Fibroblast of lung (primary cell): ENCODE measurements at regions not wholly inside any gene's neighbourhood (a gene's known extent, or its start where the extent isn't known, plus 50 kb on each side); places are given as distances from the start of the nearest gene placed in this dataset.

Source experiments
- DNase-seq, 2 donors: peaks; one replicate each; pipeline versions ENCODE4 v3.0.0 to v3.0.0-alpha.2; 2010; ENCODE audit warnings: low read depth in 2 of 2
- H2AFZ ChIP-seq: 2 replicates; pipeline ENCODE4 v1.5.1; 2012; ENCODE audit warnings: low read length, control low read depth, inconsistent platforms
- H3K27ac ChIP-seq: 2 replicates; pipeline ENCODE4 v1.5.1; 2011; ENCODE audit warnings: low read length, control low read depth; ENCODE audit not compliant: insufficient read depth
- H3K27me3 ChIP-seq: 2 replicates; pipeline ENCODE4 v1.5.1; 2011; ENCODE audit warnings: mild to moderate bottlenecking, low read length; ENCODE audit not compliant: control insufficient read depth, insufficient read depth
- H3K36me3 ChIP-seq: 2 replicates; pipeline ENCODE4 v1.5.1; 2011; ENCODE audit warnings: low read length; ENCODE audit not compliant: control insufficient read depth, insufficient read depth
- H3K4me1 ChIP-seq: 2 replicates; pipeline ENCODE4 v1.5.1; 2011; ENCODE audit warnings: low read length; ENCODE audit not compliant: control insufficient read depth, insufficient read depth; ENCODE audit errors: extremely low read depth
- H3K4me2 ChIP-seq: 2 replicates; pipeline ENCODE4 v1.5.1; 2011; ENCODE audit warnings: low read length, control low read depth; ENCODE audit not compliant: insufficient read depth; ENCODE audit errors: extremely low read depth
- H3K4me3 ChIP-seq, 4 experiments: fragments of 200-600 bp in 1 of 4; sonication (generic) in 1 of 4; replicated peaks in 1 of 4; 2 replicates each; pipeline ENCODE4 v1.5.1; 2011 to 2016; ENCODE audit warnings: low read length in 4 of 4, low read depth in 3 of 4, mild to moderate bottlenecking in 3 of 4, control low read depth in 2 of 4, inconsistent platforms in 1 of 4, mixed read lengths in 1 of 4; ENCODE audit not compliant: insufficient read depth in 1 of 4; ENCODE audit errors: control extremely low read depth in 1 of 4
- H3K79me2 ChIP-seq: 2 replicates; pipeline ENCODE4 v1.5.1; 2012; ENCODE audit warnings: mild to moderate bottlenecking, low read length, inconsistent platforms; ENCODE audit not compliant: control insufficient read depth, insufficient read depth
- H3K9ac ChIP-seq: 2 replicates; pipeline ENCODE4 v1.5.1; 2011; ENCODE audit warnings: mild to moderate bottlenecking, low read length, control low read depth; ENCODE audit not compliant: insufficient read depth
- H3K9me3 ChIP-seq: 2 replicates; pipeline ENCODE4 v1.5.1; 2012; ENCODE audit warnings: low read depth, low read length; ENCODE audit not compliant: control insufficient read depth, insufficient read depth
- H4K20me1 ChIP-seq: 2 replicates; pipeline ENCODE4 v1.5.1; 2011; ENCODE audit warnings: low read length; ENCODE audit not compliant: control insufficient read depth, insufficient read depth; ENCODE audit errors: extremely low read depth
- EZH2 ChIP-seq: IDR thresholded peaks from 2 replicates; pipeline ENCODE4 v1.5.1; 2012; ENCODE audit warnings: low read length, control low read depth, mild to moderate bottlenecking; ENCODE audit errors: missing control alignments
- TF ChIP-seq, protein P1 (sequence below), 2 donors: IDR thresholded peaks in 1 of 2; conservative IDR thresholded peaks in 1 of 2; 1 replicate in 1 of 2; 2 replicates in 1 of 2; pipeline ENCODE4 v1.5.1; 2011 to 2012; ENCODE audit warnings: low read length in 2 of 2, control low read depth in 1 of 2, inconsistent platforms in 1 of 2, low read depth in 1 of 2, mild to moderate bottlenecking in 1 of 2

DNA sequence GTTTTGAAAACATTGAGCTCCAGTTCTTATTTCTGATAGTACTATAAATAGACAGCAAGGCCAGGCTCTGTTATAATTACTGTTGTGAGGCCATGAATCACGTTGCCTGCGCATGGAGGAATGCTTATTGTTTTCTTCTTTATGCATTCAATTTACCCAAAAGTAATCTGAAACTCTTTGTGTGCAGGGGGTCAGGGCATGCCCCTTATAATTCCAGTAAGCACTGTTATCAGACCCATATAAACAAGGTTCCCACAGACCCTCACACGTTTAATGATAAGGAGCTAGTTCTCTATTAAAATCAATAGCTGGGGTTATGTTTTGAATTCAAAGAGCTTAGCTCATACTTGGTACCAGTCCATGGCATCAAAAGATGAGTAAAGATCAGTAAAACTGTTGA is 174.8 kb upstream of the ARG1 start:
- Histone ChIP-seq H3K9ac (no peak overlapping the region), H2AFZ (no peak overlapping the region), H3K27me3 (no peaks in the 10 kb centered on the region), H3K4me2 (no peak overlapping the region), H3K4me3 (no peak overlapping the region), H3K27ac (no peak overlapping the region), H4K20me1 (no peaks in the 10 kb centered on the region), H3K9me3 (no peaks in the 10 kb centered on the region), H3K4me1 (no peaks in the 10 kb centered on the region), H3K36me3 (no peaks in the 10 kb centered on the region), H3K79me2 (no peaks in the 10 kb centered on the region)
- TF ChIP-seq EZH2 = no peak
- TF ChIP-seq, protein P1, sequence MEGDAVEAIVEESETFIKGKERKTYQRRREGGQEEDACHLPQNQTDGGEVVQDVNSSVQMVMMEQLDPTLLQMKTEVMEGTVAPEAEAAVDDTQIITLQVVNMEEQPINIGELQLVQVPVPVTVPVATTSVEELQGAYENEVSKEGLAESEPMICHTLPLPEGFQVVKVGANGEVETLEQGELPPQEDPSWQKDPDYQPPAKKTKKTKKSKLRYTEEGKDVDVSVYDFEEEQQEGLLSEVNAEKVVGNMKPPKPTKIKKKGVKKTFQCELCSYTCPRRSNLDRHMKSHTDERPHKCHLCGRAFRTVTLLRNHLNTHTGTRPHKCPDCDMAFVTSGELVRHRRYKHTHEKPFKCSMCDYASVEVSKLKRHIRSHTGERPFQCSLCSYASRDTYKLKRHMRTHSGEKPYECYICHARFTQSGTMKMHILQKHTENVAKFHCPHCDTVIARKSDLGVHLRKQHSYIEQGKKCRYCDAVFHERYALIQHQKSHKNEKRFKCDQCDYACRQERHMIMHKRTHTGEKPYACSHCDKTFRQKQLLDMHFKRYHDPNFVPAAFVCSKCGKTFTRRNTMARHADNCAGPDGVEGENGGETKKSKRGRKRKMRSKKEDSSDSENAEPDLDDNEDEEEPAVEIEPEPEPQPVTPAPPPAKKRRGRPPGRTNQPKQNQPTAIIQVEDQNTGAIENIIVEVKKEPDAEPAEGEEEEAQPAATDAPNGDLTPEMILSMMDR (conservative IDR thresholded peaks at IDR 0.05 in 1 of 2, IDR thresholded peaks at IDR 0.05 in 1 of 2; ENCODE audit: low read depth in 1 of 2, low read length in 2 of 2) = no peak
- DNase-seq = peak in 1 of 2 donors; percentile 23

DNA sequence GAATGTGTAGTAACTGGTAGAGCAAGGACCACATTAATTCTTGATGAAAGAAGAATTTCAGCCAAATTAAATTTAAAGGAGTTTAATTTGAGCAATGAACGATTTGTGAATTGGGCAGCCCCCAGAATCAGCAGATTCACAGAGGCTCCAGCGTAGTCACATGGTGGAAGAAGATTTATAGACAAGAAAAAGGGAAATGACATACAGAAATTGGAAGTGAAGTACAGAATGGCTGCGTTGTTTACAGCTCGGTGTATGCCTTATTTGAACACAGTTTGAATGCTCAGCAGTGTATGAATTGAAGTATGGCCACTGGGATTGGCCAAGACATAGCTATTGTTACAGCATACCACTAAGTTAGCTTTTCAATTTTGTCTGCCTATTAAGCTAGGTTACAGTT is 173.6 kb upstream of the ARG1 start:
- Histone ChIP-seq H3K4me3 (no peak overlapping the region), H3K9me3 (no peaks in the 10 kb centered on the region), H2AFZ (no peak overlapping the region), H3K79me2 (no peaks in the 10 kb centered on the region), H3K4me2 (no peak overlapping the region), H4K20me1 (no peaks in the 10 kb centered on the region), H3K36me3 (no peaks in the 10 kb centered on the region), H3K9ac (no peak overlapping the region), H3K27me3 (no peaks in the 10 kb centered on the region), H3K4me1 (no peaks in the 10 kb centered on the region), H3K27ac (no peak overlapping the region)
- no peak for DNase-seq
- TF ChIP-seq, protein P1 (conservative IDR thresholded peaks at IDR 0.05 in 1 of 2, IDR thresholded peaks at IDR 0.05 in 1 of 2; ENCODE audit: low read depth in 1 of 2, low read length in 2 of 2) = no peak
- TF ChIP-seq EZH2 = no peak

DNA sequence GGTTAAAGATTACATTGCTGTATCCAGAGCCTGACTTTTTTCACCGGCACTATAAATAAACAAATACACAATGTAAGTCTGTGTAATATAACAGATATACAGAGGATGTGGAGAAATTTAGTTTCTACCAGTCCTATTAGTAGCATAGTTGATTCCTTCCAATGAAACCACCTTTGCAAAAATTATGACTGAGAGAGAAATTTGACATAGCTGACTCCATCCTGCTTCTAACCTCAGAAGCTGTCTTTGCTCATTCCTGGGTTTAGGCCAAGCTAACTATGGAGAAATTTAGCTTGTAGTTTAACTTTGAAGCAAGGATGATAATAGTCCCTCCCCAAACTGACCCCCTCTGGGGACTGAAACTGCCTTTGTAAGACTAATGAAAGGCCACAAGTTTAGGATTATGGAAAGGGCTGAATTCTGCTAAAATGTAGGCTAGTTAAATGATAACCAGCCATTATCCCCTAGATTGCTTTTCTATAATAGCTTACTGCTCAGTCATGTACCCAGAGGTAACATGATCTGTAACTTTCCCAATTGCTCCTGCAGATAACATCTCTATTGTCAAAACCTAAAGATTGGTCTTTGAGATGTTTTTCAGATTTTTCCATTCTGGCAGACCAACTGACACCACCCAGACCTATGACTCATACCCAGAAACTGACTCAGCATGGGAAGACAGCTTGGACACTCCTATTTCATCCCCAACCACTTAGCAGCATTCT is 172.8 kb upstream of the ARG1 start:
- no peak overlapping the region for H2AFZ ChIP-seq
- TF ChIP-seq EZH2 = no peak
- TF ChIP-seq, protein P1 (conservative IDR thresholded peaks at IDR 0.05 in 1 of 2, IDR thresholded peaks at IDR 0.05 in 1 of 2; ENCODE audit: low read depth in 1 of 2, low read length in 2 of 2) = no peak
- peak; percentile 83 to 93 for DNase-seq
- H4K20me1 ChIP-seq = no peaks in the 10 kb centered on the region
- H3K79me2 ChIP-seq = no peaks in the 10 kb centered on the region
- no peak overlapping the region for H3K4me3 ChIP-seq
- H3K27ac ChIP-seq = no peak overlapping the region
- H3K4me2 ChIP-seq = no peak overlapping the region
- H3K9me3 ChIP-seq = no peaks in the 10 kb centered on the region
- no peak overlapping the region for H3K9ac ChIP-seq
- no peaks in the 10 kb centered on the region for H3K27me3 ChIP-seq
- no peaks in the 10 kb centered on the region for H3K4me1 ChIP-seq
- no peaks in the 10 kb centered on the region for H3K36me3 ChIP-seq
